ENCODE measurements at regions not wholly inside any gene's neighbourhood (a gene's known extent, or its start where the extent isn't known, plus 50 kb on each side); places are given as distances from the start of the nearest gene placed in this dataset.

DNA sequence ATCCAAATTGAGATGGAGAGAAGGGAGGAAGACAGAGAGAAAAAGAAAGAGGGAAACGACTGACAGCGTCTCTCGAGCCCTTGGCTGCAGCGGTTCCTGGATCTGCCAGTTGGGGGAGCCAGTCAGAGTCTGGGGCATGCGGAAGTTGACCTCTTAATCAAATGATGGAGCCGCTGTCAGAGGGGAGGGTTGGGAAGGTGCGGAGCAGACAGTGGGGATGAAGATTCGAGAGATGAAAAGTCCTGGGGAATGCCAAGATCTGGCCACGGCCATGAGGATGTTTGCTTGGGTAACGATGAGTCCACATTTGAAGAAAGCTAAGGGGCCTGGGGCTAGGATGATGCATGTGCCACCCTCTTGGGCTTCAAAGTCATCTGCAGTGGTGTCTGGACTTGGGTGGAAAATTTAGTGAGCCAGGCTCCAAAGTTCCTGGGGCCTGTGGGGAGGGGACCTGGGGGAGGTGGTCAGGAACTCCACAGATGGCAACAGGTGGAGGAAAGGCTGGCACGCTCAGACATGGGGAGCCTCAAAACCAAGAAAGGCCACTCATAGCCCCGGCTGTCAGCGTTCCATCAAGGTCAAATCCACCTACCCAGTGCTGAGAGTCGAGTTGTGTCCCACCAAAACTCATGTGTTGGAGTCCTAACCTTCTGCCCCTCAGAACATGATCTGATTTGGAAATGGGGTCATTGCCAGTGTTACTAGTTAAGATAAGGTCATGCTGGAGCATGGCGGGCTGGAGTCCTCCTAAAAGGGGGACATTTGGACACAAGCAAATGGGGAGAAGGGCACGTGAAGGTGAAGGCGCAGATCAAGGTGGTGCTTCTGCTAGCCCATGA is 200.1 kb downstream of the NDUFA10 start:
- TF ChIP-seq, protein P1, sequence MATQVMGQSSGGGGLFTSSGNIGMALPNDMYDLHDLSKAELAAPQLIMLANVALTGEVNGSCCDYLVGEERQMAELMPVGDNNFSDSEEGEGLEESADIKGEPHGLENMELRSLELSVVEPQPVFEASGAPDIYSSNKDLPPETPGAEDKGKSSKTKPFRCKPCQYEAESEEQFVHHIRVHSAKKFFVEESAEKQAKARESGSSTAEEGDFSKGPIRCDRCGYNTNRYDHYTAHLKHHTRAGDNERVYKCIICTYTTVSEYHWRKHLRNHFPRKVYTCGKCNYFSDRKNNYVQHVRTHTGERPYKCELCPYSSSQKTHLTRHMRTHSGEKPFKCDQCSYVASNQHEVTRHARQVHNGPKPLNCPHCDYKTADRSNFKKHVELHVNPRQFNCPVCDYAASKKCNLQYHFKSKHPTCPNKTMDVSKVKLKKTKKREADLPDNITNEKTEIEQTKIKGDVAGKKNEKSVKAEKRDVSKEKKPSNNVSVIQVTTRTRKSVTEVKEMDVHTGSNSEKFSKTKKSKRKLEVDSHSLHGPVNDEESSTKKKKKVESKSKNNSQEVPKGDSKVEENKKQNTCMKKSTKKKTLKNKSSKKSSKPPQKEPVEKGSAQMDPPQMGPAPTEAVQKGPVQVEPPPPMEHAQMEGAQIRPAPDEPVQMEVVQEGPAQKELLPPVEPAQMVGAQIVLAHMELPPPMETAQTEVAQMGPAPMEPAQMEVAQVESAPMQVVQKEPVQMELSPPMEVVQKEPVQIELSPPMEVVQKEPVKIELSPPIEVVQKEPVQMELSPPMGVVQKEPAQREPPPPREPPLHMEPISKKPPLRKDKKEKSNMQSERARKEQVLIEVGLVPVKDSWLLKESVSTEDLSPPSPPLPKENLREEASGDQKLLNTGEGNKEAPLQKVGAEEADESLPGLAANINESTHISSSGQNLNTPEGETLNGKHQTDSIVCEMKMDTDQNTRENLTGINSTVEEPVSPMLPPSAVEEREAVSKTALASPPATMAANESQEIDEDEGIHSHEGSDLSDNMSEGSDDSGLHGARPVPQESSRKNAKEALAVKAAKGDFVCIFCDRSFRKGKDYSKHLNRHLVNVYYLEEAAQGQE (IDR thresholded peaks at IDR 0.05; ENCODE audit: insufficient read depth in 1 of 2, low read depth in 2 of 2, low read length in 2 of 2): no peak
- TF ChIP-seq POLR2AphosphoS5 (IDR thresholded peaks at IDR 0.05; ENCODE audit: low read depth, low read length) (no peak), TAF1 (IDR thresholded peaks at IDR 0.05; ENCODE audit: borderline replicate concordance, insufficient read depth, low read length) (no peak), SIN3A (IDR thresholded peaks at IDR 0.05; ENCODE audit: borderline replicate concordance, insufficient read depth, low read length) (no peak)
